Left forelimb (tissue), 1 donor: ENCODE measurements at regions not wholly inside any gene's neighbourhood (a gene's known extent, or its start where the extent isn't known, plus 50 kb on each side); places are given as distances from the start of the nearest gene placed in this dataset.
"Not testable (repeated sequence)": the region's sequence is repeated elsewhere in the genome, so short reads cannot be mapped to it uniquely, and the experiment has no call there.

Source experiments
- DNase-seq: peaks from one replicate; pipeline ENCODE4 v3.0.0-alpha.2; 2018; ENCODE audit warnings: low spot score

GRCh38 chr15:70373439-70373838 is 275.7 kb upstream of the TLE3 start:
- DNase-seq, result not testable (repeated sequence)

GRCh38 chr15:70367913-70368705 is 270.4 kb upstream of the TLE3 start:
- peak; percentile 42 for DNase-seq

GRCh38 chr15:70364023-70364422 is 266.3 kb upstream of the TLE3 start:
- not testable (repeated sequence) for DNase-seq

GRCh38 chr15:70362886-70363285 is 265.2 kb upstream of the TLE3 start:
- DNase-seq, result peak; percentile 60

GRCh38 chr15:70362350-70362749 is 264.6 kb upstream of the TLE3 start:
- peak; percentile 30 for DNase-seq

- peak; percentile 42 for DNase-seq
Measured at GRCh38 chr15:70361891-70362290, 264.2 kb upstream of the TLE3 start.

GRCh38 chr15:70361106-70361505 is 263.4 kb upstream of the TLE3 start:
- DNase-seq, result peak; percentile 11

GRCh38 chr15:70358871-70359647 is 261.3 kb upstream of the TLE3 start:
- peak; percentile 28 for DNase-seq

GRCh38 chr15:70358011-70358819 is 260.5 kb upstream of the TLE3 start:
- peak; percentile 37 for DNase-seq

GRCh38 chr15:70357453-70357852 is 259.7 kb upstream of the TLE3 start:
- peak; percentile 53 for DNase-seq

GRCh38 chr15:70356919-70357318 is 259.2 kb upstream of the TLE3 start:
- peak; percentile 42 for DNase-seq

- DNase-seq, result peak; percentile 56
Measured at GRCh38 chr15:70356062-70356860, 258.5 kb upstream of the TLE3 start.

- DNase-seq, result peak; percentile 38
Measured at GRCh38 chr15:70355275-70355795, 257.6 kb upstream of the TLE3 start.

GRCh38 chr15:70354346-70354905 is 256.7 kb upstream of the TLE3 start:
- peak; percentile 53 for DNase-seq

- peak; percentile 59 for DNase-seq
Measured at GRCh38 chr15:70353606-70354345, 256.1 kb upstream of the TLE3 start.

GRCh38 chr15:70351941-70352774 is 254.4 kb upstream of the TLE3 start:
- DNase-seq, result no peak

GRCh38 chr15:70351391-70351790 is 253.7 kb upstream of the TLE3 start:
- DNase-seq, result peak; percentile 40

- DNase-seq, result no peak
Measured at GRCh38 chr15:70348581-70349344, 251.0 kb upstream of the TLE3 start.

- DNase-seq, result no peak
Measured at GRCh38 chr15:70348226-70348543, 250.5 kb upstream of the TLE3 start.
